NCI-H82 treated with DMSO at 0.1 percent for 48 hours (cell line): ENCODE measurements at regions not wholly inside any gene's neighbourhood (a gene's known extent, or its start where the extent isn't known, plus 50 kb on each side); places are given as distances from the start of the nearest gene placed in this dataset.

Experiments used
- DNase-seq: peaks from one replicate; lab custom pipeline; 2025; ENCODE audit not compliant: unreplicated experiment; lab: John Stamatoyannopoulos, UW

GRCh38 chr2:134155134-134155533 lies 98.7 kb upstream of the MGAT5 start:
- DNase-seq: no peak

GRCh38 chr2:134158295-134158694 lies 95.6 kb upstream of the MGAT5 start:
- DNase-seq: no peak

- DNase-seq: no peak
These were observed 92.7 kb upstream of the MGAT5 start for GRCh38 chr2:134161170-134161547.

- DNase-seq: no peak
These were observed 90.5 kb upstream of the MGAT5 start for GRCh38 chr2:134163336-134163735.

GRCh38 chr2:134164306-134164705 lies 89.6 kb upstream of the MGAT5 start:
- no peak for DNase-seq

- no peak for DNase-seq
These were observed 86.9 kb upstream of the MGAT5 start for GRCh38 chr2:134167015-134167414.

GRCh38 chr2:134169788-134170187 lies 84.1 kb upstream of the MGAT5 start:
- no peak for DNase-seq

GRCh38 chr2:134170294-134170693 lies 83.6 kb upstream of the MGAT5 start:
- DNase-seq: no peak

GRCh38 chr2:134170700-134171099 lies 83.2 kb upstream of the MGAT5 start:
- DNase-seq: no peak

GRCh38 chr2:134173338-134174016 lies 80.4 kb upstream of the MGAT5 start:
- DNase-seq: no peak

GRCh38 chr2:134174711-134175110 lies 79.2 kb upstream of the MGAT5 start:
- DNase-seq: no peak

GRCh38 chr2:134175834-134176233 lies 78.0 kb upstream of the MGAT5 start:
- DNase-seq: no peak

GRCh38 chr2:134177351-134177931 lies 76.4 kb upstream of the MGAT5 start:
- DNase-seq: no peak

- DNase-seq: peak; percentile 23
These were observed 75.6 kb upstream of the MGAT5 start for GRCh38 chr2:134178138-134178877.

GRCh38 chr2:134181219-134181618 lies 72.7 kb upstream of the MGAT5 start:
- no peak for DNase-seq

GRCh38 chr2:134183679-134184078 lies 70.2 kb upstream of the MGAT5 start:
- no peak for DNase-seq

GRCh38 chr2:134185639-134186038 lies 68.2 kb upstream of the MGAT5 start:
- DNase-seq: no peak

GRCh38 chr2:134189009-134189720 lies 64.7 kb upstream of the MGAT5 start:
- no peak for DNase-seq

- DNase-seq: no peak
These were observed 63.6 kb upstream of the MGAT5 start for GRCh38 chr2:134190062-134190806.

GRCh38 chr2:134190807-134191203 lies 63.1 kb upstream of the MGAT5 start:
- DNase-seq: no peak

- DNase-seq: no peak
These were observed 62.0 kb upstream of the MGAT5 start for GRCh38 chr2:134191835-134192234.
